Duodenal mucosa (tissue), 2 donors: ENCODE measurements at regions not wholly inside any gene's neighbourhood (a gene's known extent, or its start where the extent isn't known, plus 50 kb on each side); places are given as distances from the start of the nearest gene placed in this dataset.

Source experiments
- H3K27ac ChIP-seq: one replicate; pipeline ENCODE4 v1.7.0; 2013; ENCODE audit warnings: low read depth, low read length
- H3K27me3 ChIP-seq, 2 donors: one replicate each; pipeline ENCODE4 v1.7.0; 2013; ENCODE audit warnings: low read length in 2 of 2, control low read depth in 1 of 2; ENCODE audit not compliant: insufficient read depth in 2 of 2, control insufficient read depth in 1 of 2
- H3K36me3 ChIP-seq, 2 donors: one replicate each; pipeline ENCODE4 v1.7.0; 2013; ENCODE audit warnings: low read length in 2 of 2, control low read depth in 1 of 2; ENCODE audit not compliant: insufficient read depth in 2 of 2, control insufficient read depth in 1 of 2
- H3K4me1 ChIP-seq, 2 donors: one replicate each; pipeline ENCODE4 v1.7.0; 2013; ENCODE audit warnings: low read length in 2 of 2, control low read depth in 1 of 2; ENCODE audit not compliant: insufficient read depth in 2 of 2, control insufficient read depth in 1 of 2
- H3K4me3 ChIP-seq, 2 donors: one replicate each; pipeline ENCODE4 v1.7.0; 2013; ENCODE audit warnings: low read length in 2 of 2, low read depth in 1 of 2
- H3K9ac ChIP-seq, 2 donors: one replicate each; pipeline ENCODE4 v1.7.0; 2013; ENCODE audit warnings: low read length in 2 of 2, low read depth in 1 of 2
- H3K9me3 ChIP-seq, 2 donors: one replicate each; pipeline ENCODE4 v1.7.0; 2013; ENCODE audit warnings: low read length in 2 of 2, control low read depth in 1 of 2; ENCODE audit not compliant: control insufficient read depth in 1 of 2

- no peaks in the 10 kb centered on the region for H3K9me3 ChIP-seq
- no peak overlapping the region for H3K9ac ChIP-seq
- H3K27me3 ChIP-seq = no peaks in the 10 kb centered on the region
- no peak overlapping the region for H3K27ac ChIP-seq
- H3K36me3 ChIP-seq = no peaks in the 10 kb centered on the region
- H3K4me3 ChIP-seq = no peak overlapping the region
- H3K4me1 ChIP-seq = no peaks in the 10 kb centered on the region
These were observed 175.6 kb upstream of the HCCS start for GRCh38 chrX:10935501-10935900.

DNA sequence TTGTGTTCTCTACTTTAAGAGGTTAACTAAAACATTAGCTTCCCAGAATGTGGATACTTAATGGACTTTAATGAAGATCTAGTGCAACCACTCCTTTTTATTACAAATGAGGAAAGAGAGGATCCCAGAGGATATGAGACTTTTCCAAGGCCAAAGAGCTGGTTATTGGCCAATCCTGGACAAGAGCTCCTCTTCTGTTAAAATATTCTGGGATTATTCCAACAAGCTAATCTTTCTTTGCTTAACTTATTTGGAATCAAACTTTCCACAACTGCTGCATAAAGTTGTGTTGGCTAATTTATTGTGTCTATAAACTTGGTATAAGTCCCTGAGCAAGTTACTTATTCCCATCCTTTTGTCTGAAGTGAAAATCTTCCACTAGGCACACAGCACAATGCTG is 174.2 kb upstream of the HCCS start:
- Histone ChIP-seq H3K27ac (no peak overlapping the region), H3K27me3 (no peaks in the 10 kb centered on the region), H3K36me3 (no peaks in the 10 kb centered on the region), H3K9ac (no peak overlapping the region), H3K4me3 (no peak overlapping the region), H3K9me3 (no peaks in the 10 kb centered on the region), H3K4me1 (no peaks in the 10 kb centered on the region)

- no peak overlapping the region for H3K9ac ChIP-seq
- no peaks in the 10 kb centered on the region for H3K4me1 ChIP-seq
- H3K4me3 ChIP-seq = no peak overlapping the region
- H3K9me3 ChIP-seq = no peaks in the 10 kb centered on the region
- H3K27ac ChIP-seq = no peak overlapping the region
- no peaks in the 10 kb centered on the region for H3K27me3 ChIP-seq
- no peaks in the 10 kb centered on the region for H3K36me3 ChIP-seq
These were observed 172.7 kb upstream of the HCCS start for GRCh38 chrX:10938365-10938923.

DNA sequence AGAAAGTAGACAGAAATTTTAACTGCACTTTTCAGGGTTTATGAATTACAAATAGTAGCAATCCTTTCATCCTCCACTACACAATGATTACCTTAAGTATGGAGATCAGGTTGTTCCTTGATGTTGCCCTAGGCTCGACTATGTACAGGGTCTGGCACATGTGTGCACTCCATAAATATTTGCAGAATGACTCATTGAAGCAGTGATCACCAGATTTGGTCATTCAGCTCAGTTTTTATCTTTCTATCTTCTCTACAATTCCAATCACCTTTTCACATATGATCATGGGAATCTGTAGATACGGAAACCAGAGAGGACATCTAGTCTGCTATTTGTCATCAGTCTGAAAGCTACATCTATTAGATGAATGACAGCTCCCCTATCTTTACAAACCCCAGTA is 171.7 kb upstream of the HCCS start:
- Histone ChIP-seq H3K27me3 (no peaks in the 10 kb centered on the region), H3K4me1 (no peaks in the 10 kb centered on the region), H3K27ac (no peak overlapping the region), H3K36me3 (no peaks in the 10 kb centered on the region), H3K9ac (no peak overlapping the region), H3K9me3 (no peaks in the 10 kb centered on the region), H3K4me3 (no peak overlapping the region)

- Histone ChIP-seq H3K4me3 (no peak overlapping the region), H3K9ac (no peak overlapping the region), H3K27me3 (no peaks in the 10 kb centered on the region), H3K36me3 (no peaks in the 10 kb centered on the region), H3K4me1 (no peaks in the 10 kb centered on the region), H3K27ac (no peak overlapping the region), H3K9me3 (no peaks in the 10 kb centered on the region)
These were observed 166.8 kb upstream of the HCCS start for GRCh38 chrX:10944136-10944885.

- H3K27me3 ChIP-seq = no peaks in the 10 kb centered on the region
- H3K9ac ChIP-seq = no peak overlapping the region
- no peak overlapping the region for H3K4me3 ChIP-seq
- no peak overlapping the region for H3K27ac ChIP-seq
- no peaks in the 10 kb centered on the region for H3K36me3 ChIP-seq
- no peaks in the 10 kb centered on the region for H3K9me3 ChIP-seq
- no peaks in the 10 kb centered on the region for H3K4me1 ChIP-seq
These were observed 165.6 kb upstream of the HCCS start for GRCh38 chrX:10945498-10945897.

DNA sequence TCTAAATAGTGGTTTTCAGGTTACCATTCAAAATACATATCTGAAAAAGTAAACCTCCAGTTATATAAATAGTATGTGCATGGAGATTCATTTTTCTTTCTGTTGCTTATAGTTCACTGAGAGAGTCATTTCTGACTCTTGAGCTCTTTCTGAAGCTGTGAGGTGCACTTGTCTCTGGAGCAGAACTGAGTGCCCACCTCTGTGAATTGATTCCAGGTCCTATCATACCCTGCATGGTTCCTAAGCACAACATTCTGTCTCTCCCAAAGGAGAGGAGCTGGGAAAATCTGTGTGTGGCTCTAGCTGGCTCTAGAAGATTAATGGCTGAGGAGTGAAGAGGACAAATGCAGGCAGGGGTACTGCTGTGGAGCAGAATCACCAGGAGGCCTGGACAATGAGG is 161.6 kb upstream of the HCCS start:
- H3K9ac ChIP-seq = no peak overlapping the region
- no peaks in the 10 kb centered on the region for H3K9me3 ChIP-seq
- H3K4me3 ChIP-seq = no peak overlapping the region
- no peaks in the 10 kb centered on the region for H3K4me1 ChIP-seq
- no peak overlapping the region for H3K27ac ChIP-seq
- H3K36me3 ChIP-seq = no peaks in the 10 kb centered on the region
- no peaks in the 10 kb centered on the region for H3K27me3 ChIP-seq

GRCh38 chrX:10952619-10953018 is 158.5 kb upstream of the HCCS start:
- Histone ChIP-seq H3K9me3 (no peaks in the 10 kb centered on the region), H3K4me3 (no peak overlapping the region), H3K9ac (no peak overlapping the region), H3K27me3 (no peaks in the 10 kb centered on the region), H3K27ac (no peak overlapping the region), H3K4me1 (no peaks in the 10 kb centered on the region), H3K36me3 (no peaks in the 10 kb centered on the region)

- no peak overlapping the region for H3K4me3 ChIP-seq
- H3K9ac ChIP-seq = no peak overlapping the region
- H3K4me1 ChIP-seq = no peaks in the 10 kb centered on the region
- no peak overlapping the region for H3K27ac ChIP-seq
- no peaks in the 10 kb centered on the region for H3K27me3 ChIP-seq
- no peaks in the 10 kb centered on the region for H3K36me3 ChIP-seq
- H3K9me3 ChIP-seq = no peaks in the 10 kb centered on the region
These were observed 145.8 kb upstream of the HCCS start for GRCh38 chrX:10965174-10965798.

GRCh38 chrX:10966057-10966456 is 145.1 kb upstream of the HCCS start:
- Histone ChIP-seq H3K9me3 (no peaks in the 10 kb centered on the region), H3K9ac (no peak overlapping the region), H3K27me3 (no peaks in the 10 kb centered on the region), H3K4me1 (no peaks in the 10 kb centered on the region), H3K36me3 (no peaks in the 10 kb centered on the region), H3K4me3 (no peak overlapping the region), H3K27ac (no peak overlapping the region)
